ENCODE measurements at regions not wholly inside any gene's neighbourhood (a gene's known extent, or its start where the extent isn't known, plus 50 kb on each side); places are given as distances from the start of the nearest gene placed in this dataset.

- Histone ChIP-seq H3K9me3 (no peaks in the 10 kb centered on the region), H3K4me1 (peaks cover 0 to 70% (median 43%) of the 10 kb centered on the region in 12 donors), H3K36me3 (peaks cover 0 to 15% (median 0%) of the 10 kb centered on the region in 9 donors), H3K4me3 (no peak overlapping the region), H3K27me3 (no peaks in the 10 kb centered on the region), H3K27ac (no peak overlapping the region)
- TF ChIP-seq CTCF (IDR thresholded peaks at IDR 0.05) (no peak), POLR2A (IDR thresholded peaks at IDR 0.05) (no peak)
- intact Hi-C loops (cut with DNase I) = no loop called here
- DNase-seq (no peak), ATAC-seq (no peak)
- WGBS, 4 donors = 78 to 86% (median 79%) methylated on average over 8 of the region's 8 CpGs
Measured at GRCh38 chr1:201661823-201662359, 123.0 kb downstream of the NAV1 start.

- no peak overlapping the region for H3K4me3 ChIP-seq
- H3K4me1 ChIP-seq = peaks cover 0 to 62% (median 36%) of the 10 kb centered on the region in 12 donors
- no peak overlapping the region for H3K27ac ChIP-seq
- ATAC-seq (no peak), DNase-seq (no peak)
- 80 to 93% (median 85%) methylated on average over 2 of the region's 2 CpGs for WGBS, 4 donors
- intact Hi-C loops (cut with DNase I) = no loop called here
- peaks cover 0 to 15% (median 0%) of the 10 kb centered on the region in 9 donors for H3K36me3 ChIP-seq
- H3K9me3 ChIP-seq = no peaks in the 10 kb centered on the region
- no peak for TF ChIP-seq POLR2A (IDR thresholded peaks at IDR 0.05)
- TF ChIP-seq CTCF (IDR thresholded peaks at IDR 0.05) = no peak
- H3K27me3 ChIP-seq = no peaks in the 10 kb centered on the region
Measured at GRCh38 chr1:201662646-201663045, 123.7 kb downstream of the NAV1 start.

- intact Hi-C loops (cut with DNase I) = no loop called here
- WGBS, 4 donors = 65 to 89% (median 82%) methylated on average over 5 of the region's 5 CpGs
- peaks cover 0 to 15% (median 0%) of the 10 kb centered on the region in 9 donors for H3K36me3 ChIP-seq
- H3K9me3 ChIP-seq = no peaks in the 10 kb centered on the region
- DNase-seq (no peak), ATAC-seq (peak in 1 of 4 donors; percentile 54)
- H3K4me1 ChIP-seq = peaks cover 0 to 53% (median 35%) of the 10 kb centered on the region in 12 donors
- no peaks in the 10 kb centered on the region for H3K27me3 ChIP-seq
- H3K4me3 ChIP-seq = no peak overlapping the region
- H3K27ac ChIP-seq = no peak overlapping the region
- TF ChIP-seq CTCF (IDR thresholded peaks at IDR 0.05) (no peak), POLR2A (IDR thresholded peaks at IDR 0.05) (no peak)
Measured at GRCh38 chr1:201663491-201664113, 124.7 kb downstream of the NAV1 start.

DNA sequence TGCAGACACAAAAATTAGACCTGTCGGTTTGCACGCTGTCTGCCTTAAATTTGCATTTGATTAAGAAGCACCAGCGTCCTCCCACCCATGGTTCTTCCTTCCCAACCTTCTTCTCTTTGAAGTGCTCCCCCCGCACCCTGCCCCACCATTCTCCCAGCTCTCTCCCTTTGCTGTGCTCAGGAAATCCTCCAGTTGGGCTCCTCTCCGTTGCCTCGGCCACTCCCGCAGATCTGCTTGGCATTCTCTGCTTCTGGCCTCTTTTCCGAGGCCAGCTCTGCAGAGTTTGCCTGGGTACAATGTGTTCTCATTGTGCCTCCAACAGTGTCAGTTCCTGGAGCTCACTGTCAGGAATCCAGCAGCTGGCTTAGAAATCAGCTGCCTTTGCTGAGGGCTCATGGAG, 126.1 kb downstream of the NAV1 start:
- WGBS, 4 donors = 64 to 81% (median 77%) methylated on average over 8 of the region's 8 CpGs
- ATAC-seq = no peak
- no peaks in the 10 kb centered on the region for H3K9me3 ChIP-seq
- TF ChIP-seq POLR2A (IDR thresholded peaks at IDR 0.05) (no peak), CTCF (IDR thresholded peaks at IDR 0.05) (no peak)
- no peak for DNase-seq
- no peaks in the 10 kb centered on the region for H3K27me3 ChIP-seq
- peaks cover 0 to 44% (median 25%) of the 10 kb centered on the region in 12 donors for H3K4me1 ChIP-seq
- H3K36me3 ChIP-seq = peaks cover 0 to 8% (median 0%) of the 10 kb centered on the region in 9 donors
- intact Hi-C loops (cut with DNase I) = no loop called here
- H3K27ac ChIP-seq = no peak overlapping the region
- no peak overlapping the region for H3K4me3 ChIP-seq
